Loucy (cell line): ENCODE measurements at regions not wholly inside any gene's neighbourhood (a gene's known extent, or its start where the extent isn't known, plus 50 kb on each side); places are given as distances from the start of the nearest gene placed in this dataset.

ENCODE experiments used
- H2AFZ ChIP-seq: fragments of 200-600 bp; sonication (generic); 2 replicates; pipeline ENCODE4 v1.6.0; 2016; ENCODE audit warnings: antibody characterized with exemption, mild to moderate bottlenecking, low read length, moderate library complexity
- H3F3A ChIP-seq: fragments of 200-600 bp; 2 replicates; pipeline ENCODE4 v1.6.0; 2016; ENCODE audit warnings: antibody characterized with exemption, low read depth, mild to moderate bottlenecking
- H3K27me3 ChIP-seq: fragments of 200-600 bp; sonication (generic); 2 replicates; pipeline ENCODE4 v1.6.1; 2014; ENCODE audit warnings: low read length, mild to moderate bottlenecking; ENCODE audit not compliant: insufficient read depth, poor library complexity, severe bottlenecking
- H3K36me3 ChIP-seq: fragments of 200-600 bp; sonication (generic); 2 replicates; pipeline ENCODE4 v1.6.1; 2016; ENCODE audit warnings: low read length; ENCODE audit not compliant: insufficient read depth
- H3K4me1 ChIP-seq: fragments of 200-600 bp; sonication (generic); 2 replicates; pipeline ENCODE4 v1.5.1; 2014; ENCODE audit warnings: low read length, mild to moderate bottlenecking; ENCODE audit not compliant: insufficient read depth, poor library complexity, severe bottlenecking
- H3K4me2 ChIP-seq: fragments of 200-600 bp; sonication (generic); 2 replicates; pipeline ENCODE4 v1.6.0; 2014; ENCODE audit warnings: antibody characterized with exemption, low read length, low read depth, mild to moderate bottlenecking; ENCODE audit not compliant: poor library complexity, severe bottlenecking
- H3K4me3 ChIP-seq: fragments of 200-600 bp; sonication (generic); 2 replicates; pipeline ENCODE4 v1.5.1; 2014; ENCODE audit warnings: low read length, mild to moderate bottlenecking, mixed read lengths; ENCODE audit not compliant: poor library complexity, severe bottlenecking
- H3K79me2 ChIP-seq: fragments of 200-600 bp; sonication (generic); 2 replicates; pipeline ENCODE4 v1.6.1; 2014; ENCODE audit warnings: low read length; ENCODE audit not compliant: insufficient read depth
- H3K9ac ChIP-seq: fragments of 200-600 bp; sonication (generic); 2 replicates; pipeline ENCODE4 v1.6.0; 2014; ENCODE audit warnings: mild to moderate bottlenecking, low read depth, low read length, moderate library complexity; ENCODE audit not compliant: poor library complexity, severe bottlenecking
- H3K9me2 ChIP-seq: fragments of 200-600 bp; sonication (generic); replicated peaks from 2 replicates; pipeline ENCODE4 v1.6.1; 2016; ENCODE audit warnings: low read depth, low read length, mixed read lengths
- H3K9me3 ChIP-seq: fragments of 200-600 bp; sonication (generic); 2 replicates; pipeline ENCODE4 v1.6.1; 2014; ENCODE audit warnings: mild to moderate bottlenecking, antibody characterized with exemption, low read length, low read depth; ENCODE audit not compliant: insufficient read depth
- H4K20me1 ChIP-seq: fragments of 200-600 bp; sonication (generic); 2 replicates; pipeline ENCODE4 v1.6.0; 2014; ENCODE audit warnings: antibody characterized with exemption, low read length, mild to moderate bottlenecking; ENCODE audit not compliant: insufficient read depth, poor library complexity, severe bottlenecking
- CTCF ChIP-seq: fragments of 200-600 bp; sonication (generic); conservative IDR thresholded peaks from 2 replicates; pipeline ENCODE4 v1.5.1; 2014; ENCODE audit warnings: mild to moderate bottlenecking, antibody characterized with exemption, low read length
- EZH2phosphoT487 ChIP-seq: fragments of 200-600 bp; IDR thresholded peaks from 2 replicates; pipeline ENCODE4 v1.6.1; 2018; ENCODE audit warnings: antibody characterized with exemption, mild to moderate bottlenecking, moderate library complexity, borderline replicate concordance

GRCh38 chr2:71943238-71944182 lies 204.2 kb downstream of the CYP26B1 start:
- no peak overlapping the region for H3K4me3 ChIP-seq
- H3K9ac ChIP-seq = no peak overlapping the region
- TF ChIP-seq CTCF (no peak), EZH2phosphoT487 (no peak)
- H3K27me3 ChIP-seq = no peaks in the 10 kb centered on the region
- no peaks in the 10 kb centered on the region; the same call in 1 of the 2 replicates for H3K9me3 ChIP-seq
- H3K36me3 ChIP-seq = no peaks in the 10 kb centered on the region
- H3K79me2 ChIP-seq = no peaks in the 10 kb centered on the region
- no peaks in the 10 kb centered on the region for H4K20me1 ChIP-seq
- no peak overlapping the region for H2AFZ ChIP-seq
- H3K4me1 ChIP-seq = no peaks in the 10 kb centered on the region
- no peaks in the 10 kb centered on the region for H3F3A ChIP-seq
- H3K9me2 ChIP-seq = no peaks in the 10 kb centered on the region
- no peak overlapping the region for H3K4me2 ChIP-seq

GRCh38 chr2:71941726-71942525 lies 205.7 kb downstream of the CYP26B1 start:
- Histone ChIP-seq H4K20me1 (no peaks in the 10 kb centered on the region), H3K27me3 (no peaks in the 10 kb centered on the region), H3K4me2 (no peak overlapping the region), H3F3A (no peaks in the 10 kb centered on the region), H3K36me3 (no peaks in the 10 kb centered on the region), H3K79me2 (no peaks in the 10 kb centered on the region), H2AFZ (no peak overlapping the region), H3K9me3 (no peaks in the 10 kb centered on the region; the same call in 1 of the 2 replicates), H3K4me3 (no peak overlapping the region), H3K9ac (no peak overlapping the region), H3K9me2 (no peaks in the 10 kb centered on the region), H3K4me1 (no peaks in the 10 kb centered on the region)
- TF ChIP-seq EZH2phosphoT487 (no peak), CTCF (no peak)

- no peaks in the 10 kb centered on the region for H3K36me3 ChIP-seq
- no peaks in the 10 kb centered on the region for H3K4me1 ChIP-seq
- no peak overlapping the region for H3K4me2 ChIP-seq
- H3K79me2 ChIP-seq = no peaks in the 10 kb centered on the region
- no peaks in the 10 kb centered on the region for H4K20me1 ChIP-seq
- H3K9ac ChIP-seq = no peak overlapping the region
- TF ChIP-seq CTCF = no peak
- no peak for TF ChIP-seq EZH2phosphoT487
- H3K27me3 ChIP-seq = no peaks in the 10 kb centered on the region
- H3K9me2 ChIP-seq = no peaks in the 10 kb centered on the region
- H3K9me3 ChIP-seq = no peaks in the 10 kb centered on the region; the same call in 1 of the 2 replicates
- H3F3A ChIP-seq = no peaks in the 10 kb centered on the region
- no peak overlapping the region for H2AFZ ChIP-seq
- H3K4me3 ChIP-seq = no peak overlapping the region
These were observed 207.0 kb downstream of the CYP26B1 start for GRCh38 chr2:71940695-71941094.
